Glutamatergic neuron (in vitro differentiated cells): ENCODE measurements at regions not wholly inside any gene's neighbourhood (a gene's known extent, or its start where the extent isn't known, plus 50 kb on each side); places are given as distances from the start of the nearest gene placed in this dataset.

Source experiments
- DNase-seq: peaks from one replicate; pipeline ENCODE4 v3.0.0; 2022
- H3K27ac Mint-ChIP-seq: one replicate; pipeline ENCODE4 v1.8.0; 2020; ENCODE audit warnings: mild to moderate bottlenecking, mixed read lengths, inconsistent platforms; ENCODE audit not compliant: unreplicated experiment
- H3K27me3 Mint-ChIP-seq: one replicate; pipeline ENCODE4 v1.8.0; 2020; ENCODE audit warnings: mild to moderate bottlenecking, moderate library complexity, mixed read lengths, inconsistent platforms; ENCODE audit not compliant: unreplicated experiment
- H3K36me3 Mint-ChIP-seq: one replicate; pipeline ENCODE4 v1.8.0; 2020; ENCODE audit warnings: mild to moderate bottlenecking, mixed read lengths, inconsistent platforms; ENCODE audit not compliant: unreplicated experiment
- H3K4me1 Mint-ChIP-seq: one replicate; pipeline ENCODE4 v1.8.0; 2020; ENCODE audit warnings: mild to moderate bottlenecking, low read depth, mixed read lengths, inconsistent platforms; ENCODE audit not compliant: unreplicated experiment
- H3K4me3 Mint-ChIP-seq: one replicate; pipeline ENCODE4 v1.8.0; 2020; ENCODE audit warnings: mild to moderate bottlenecking, mixed read lengths, inconsistent platforms; ENCODE audit not compliant: unreplicated experiment
- H3K9me3 Mint-ChIP-seq: one replicate; pipeline ENCODE4 v1.8.0; 2020; ENCODE audit warnings: mild to moderate bottlenecking, moderate library complexity, mixed read lengths, inconsistent platforms; ENCODE audit not compliant: unreplicated experiment
- CTCF ChIP-seq: fragments of 200-600 bp; sonication (generic); IDR thresholded peaks from one replicate; pipeline ENCODE4 v1.5.0; 2021; ENCODE audit not compliant: partially characterized antibody, unreplicated experiment

GRCh38 chr6:19757036-19757435 lies 80.1 kb upstream of the ID4 start:
- H3K4me3 Mint-ChIP-seq, result no peak overlapping the region
- no peak for DNase-seq
- H3K27ac Mint-ChIP-seq, result no peak overlapping the region
- TF ChIP-seq CTCF, result no peak
- H3K4me1 Mint-ChIP-seq, result peaks cover 28% of the 10 kb centered on the region
- peaks cover 4% of the 10 kb centered on the region for H3K27me3 Mint-ChIP-seq
- no peaks in the 10 kb centered on the region for H3K36me3 Mint-ChIP-seq
- no peaks in the 10 kb centered on the region for H3K9me3 Mint-ChIP-seq

- Mint-ChIP-seq H3K27ac (no peak overlapping the region), H3K4me3 (no peak overlapping the region), H3K4me1 (peaks cover 13% of the 10 kb centered on the region), H3K27me3 (no peaks in the 10 kb centered on the region), H3K36me3 (no peaks in the 10 kb centered on the region), H3K9me3 (no peaks in the 10 kb centered on the region)
- no peak for TF ChIP-seq CTCF
- DNase-seq, result no peak
Measured at GRCh38 chr6:19759117-19759880, 77.9 kb upstream of the ID4 start.

DNA sequence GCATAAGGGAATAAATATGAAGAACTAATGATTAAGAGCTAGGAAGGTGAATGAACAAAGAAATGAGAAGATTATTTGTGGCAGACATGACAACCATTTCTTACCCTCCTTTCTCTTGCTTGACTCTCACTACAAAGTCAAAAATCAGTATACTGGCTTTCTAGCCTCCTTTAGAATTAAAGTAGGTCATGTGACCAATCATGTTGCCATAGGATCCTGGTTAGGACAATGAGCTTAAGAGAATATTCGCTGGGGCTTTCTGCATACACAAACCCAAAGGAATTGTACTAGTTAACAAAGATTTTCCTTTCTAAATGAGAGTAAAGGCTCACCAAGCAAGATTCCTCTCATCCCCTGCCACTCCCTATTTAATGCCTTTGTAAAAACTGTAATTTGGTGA lies 76.0 kb upstream of the ID4 start:
- H3K4me1 Mint-ChIP-seq, result no peaks in the 10 kb centered on the region
- no peak overlapping the region for H3K27ac Mint-ChIP-seq
- no peak overlapping the region for H3K4me3 Mint-ChIP-seq
- H3K9me3 Mint-ChIP-seq, result no peaks in the 10 kb centered on the region
- H3K27me3 Mint-ChIP-seq, result no peaks in the 10 kb centered on the region
- H3K36me3 Mint-ChIP-seq, result no peaks in the 10 kb centered on the region
- no peak for DNase-seq
- TF ChIP-seq CTCF, result no peak

GRCh38 chr6:19771753-19772336 lies 65.3 kb upstream of the ID4 start:
- Mint-ChIP-seq H3K27me3 (no peaks in the 10 kb centered on the region), H3K4me3 (no peak overlapping the region), H3K4me1 (no peaks in the 10 kb centered on the region), H3K9me3 (no peaks in the 10 kb centered on the region), H3K36me3 (no peaks in the 10 kb centered on the region), H3K27ac (no peak overlapping the region)
- no peak for TF ChIP-seq CTCF
- no peak for DNase-seq

DNA sequence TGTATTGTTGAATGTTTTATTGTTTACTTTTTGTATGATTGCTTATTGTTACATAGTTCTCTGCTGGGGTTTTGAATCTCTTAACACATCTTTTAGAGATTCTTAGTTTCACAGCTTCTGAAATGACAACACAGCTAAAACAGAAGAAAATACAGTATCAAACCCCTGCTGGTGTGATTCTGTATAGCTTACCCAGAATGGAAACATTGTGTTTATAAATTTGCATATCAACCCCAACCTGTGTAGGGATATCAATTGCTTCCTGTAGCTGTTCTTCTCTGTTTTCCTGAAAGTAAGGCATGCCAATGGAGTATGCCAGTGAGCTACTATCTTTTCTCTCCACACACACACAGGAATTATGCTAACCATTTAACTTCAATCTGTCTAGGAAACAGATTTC lies 64.3 kb upstream of the ID4 start:
- Mint-ChIP-seq H3K4me1 (no peaks in the 10 kb centered on the region), H3K4me3 (no peak overlapping the region), H3K9me3 (no peaks in the 10 kb centered on the region), H3K27me3 (no peaks in the 10 kb centered on the region), H3K36me3 (no peaks in the 10 kb centered on the region), H3K27ac (no peak overlapping the region)
- no peak for TF ChIP-seq CTCF
- DNase-seq, result no peak
